ENCODE measurements at regions not wholly inside any gene's neighbourhood (a gene's known extent, or its start where the extent isn't known, plus 50 kb on each side); places are given as distances from the start of the nearest gene placed in this dataset.
"Not testable (repeated sequence)": the region's sequence is repeated elsewhere in the genome, so short reads cannot be mapped to it uniquely, and the experiment has no call there.

- DNase-seq (ENCODE audit: low spot score), result no peak
Measured at GRCh38 chr6:103313432-103313831, 1546.3 kb downstream of the HACE1 start.

- DNase-seq (ENCODE audit: low spot score), result not testable (repeated sequence)
Measured at GRCh38 chr6:103294376-103294775, 1565.3 kb downstream of the HACE1 start.

- no peak for DNase-seq (ENCODE audit: low spot score)
Measured at GRCh38 chr6:103284835-103285234, 1574.9 kb downstream of the HACE1 start.

- no peak for DNase-seq (ENCODE audit: low spot score)
Measured at GRCh38 chr6:103280417-103280816, 1579.3 kb downstream of the HACE1 start.

- DNase-seq (ENCODE audit: low spot score), result no peak
Measured at GRCh38 chr6:103277936-103278335, 1581.8 kb downstream of the HACE1 start.

- no peak for DNase-seq (ENCODE audit: low spot score)
Measured at GRCh38 chr6:103273048-103273447, 1586.7 kb downstream of the HACE1 start.

- no peak for DNase-seq (ENCODE audit: low spot score)
Measured at GRCh38 chr6:103269581-103269980, 1590.1 kb downstream of the HACE1 start.

- DNase-seq (ENCODE audit: low spot score), result no peak
Measured at GRCh38 chr6:103268335-103268734, 1591.4 kb downstream of the HACE1 start.

GRCh38 chr6:103264020-103264419 lies 1595.7 kb downstream of the HACE1 start:
- DNase-seq (ENCODE audit: low spot score), result no peak

- no peak for DNase-seq (ENCODE audit: low spot score)
Measured at GRCh38 chr6:103255132-103255531, 1604.6 kb downstream of the HACE1 start.

GRCh38 chr6:103236923-103237322 lies 1622.8 kb downstream of the HACE1 start:
- DNase-seq (ENCODE audit: low spot score), result no peak

- no peak for DNase-seq (ENCODE audit: low spot score)
Measured at GRCh38 chr6:103231181-103231580, 1628.5 kb downstream of the HACE1 start.

- no peak for DNase-seq (ENCODE audit: low spot score)
Measured at GRCh38 chr6:103215847-103216246, 1643.9 kb downstream of the HACE1 start.

- DNase-seq (ENCODE audit: low spot score), result no peak
Measured at GRCh38 chr6:103210686-103211085, 1649.0 kb downstream of the HACE1 start.

GRCh38 chr6:103198386-103198785 lies 1661.3 kb downstream of the HACE1 start:
- no peak for DNase-seq (ENCODE audit: low spot score)

- DNase-seq (ENCODE audit: low spot score), result no peak
Measured at GRCh38 chr6:103193413-103193812, 1666.3 kb downstream of the HACE1 start.

GRCh38 chr6:103191391-103192093 lies 1668.2 kb downstream of the HACE1 start:
- no peak for DNase-seq (ENCODE audit: low spot score)

- DNase-seq (ENCODE audit: low spot score), result no peak
Measured at GRCh38 chr6:103184776-103185175, 1674.9 kb downstream of the HACE1 start.

- no peak for DNase-seq (ENCODE audit: low spot score)
Measured at GRCh38 chr6:103183831-103184411, 1675.8 kb downstream of the HACE1 start.

- DNase-seq (ENCODE audit: low spot score), result no peak
Measured at GRCh38 chr6:103178193-103178592, 1681.5 kb downstream of the HACE1 start.

- DNase-seq (ENCODE audit: low spot score), result no peak
Measured at GRCh38 chr6:103177791-103178190, 1681.9 kb downstream of the HACE1 start.

GRCh38 chr6:103175056-103175455 lies 1684.7 kb downstream of the HACE1 start:
- no peak for DNase-seq (ENCODE audit: low spot score)

- no peak for DNase-seq (ENCODE audit: low spot score)
Measured at GRCh38 chr6:103167345-103168071, 1692.2 kb downstream of the HACE1 start.

Measured in activated CD4-positive, alpha-beta T cell treated with anti-CD3 and anti-CD28 coated beads, Interleukin-2, Interleukin-4, amounts not matched to agents 100 ng/mL and 50 ng/mL, durations not matched to agents 16 hours and 8 hours (primary cell).